Stimulated activated CD4-positive, alpha-beta T cell treated with anti-CD3 and anti-CD28 coated beads, Interleukin-2, amount 100 ng/mL, for 4 hours (primary cell): ENCODE measurements at regions not wholly inside any gene's neighbourhood (a gene's known extent, or its start where the extent isn't known, plus 50 kb on each side); places are given as distances from the start of the nearest gene placed in this dataset.
"Not testable (repeated sequence)": the region's sequence is repeated elsewhere in the genome, so short reads cannot be mapped to it uniquely, and the experiment has no call there.

Source experiments
- DNase-seq: peaks from one replicate; pipeline ENCODE4 v3.0.0-alpha.2; 2020; ENCODE audit warnings: low read depth

GRCh38 chr4:42824278-42824977, 68.1 kb upstream of the GRXCR1 start:
- no peak for DNase-seq

GRCh38 chr4:42821230-42821629, 71.3 kb upstream of the GRXCR1 start:
- no peak for DNase-seq

GRCh38 chr4:42819863-42820514, 72.5 kb upstream of the GRXCR1 start:
- no peak for DNase-seq

- no peak for DNase-seq
These were observed 74.6 kb upstream of the GRXCR1 start for GRCh38 chr4:42817913-42818312.

GRCh38 chr4:42816880-42817400, 75.6 kb upstream of the GRXCR1 start:
- DNase-seq, result no peak

- no peak for DNase-seq
These were observed 76.2 kb upstream of the GRXCR1 start for GRCh38 chr4:42816189-42816879.

GRCh38 chr4:42809419-42810084, 83.0 kb upstream of the GRXCR1 start:
- DNase-seq, result no peak

- DNase-seq, result no peak
These were observed 86.1 kb upstream of the GRXCR1 start for GRCh38 chr4:42806303-42806835.

- DNase-seq, result no peak
These were observed 103.4 kb upstream of the GRXCR1 start for GRCh38 chr4:42789041-42789567.

- DNase-seq, result no peak
These were observed 105.4 kb upstream of the GRXCR1 start for GRCh38 chr4:42787079-42787463.

- DNase-seq, result no peak
These were observed 106.0 kb upstream of the GRXCR1 start for GRCh38 chr4:42786350-42787078.

- DNase-seq, result no peak
These were observed 106.7 kb upstream of the GRXCR1 start for GRCh38 chr4:42785817-42786216.

- DNase-seq, result no peak
These were observed 111.2 kb upstream of the GRXCR1 start for GRCh38 chr4:42781315-42781714.

GRCh38 chr4:42778349-42778748, 114.2 kb upstream of the GRXCR1 start:
- no peak for DNase-seq

- DNase-seq, result no peak
These were observed 111.3 kb upstream of the ATP8A1 start for GRCh38 chr4:42768125-42768748.

GRCh38 chr4:42767669-42768068, 110.8 kb upstream of the ATP8A1 start:
- no peak for DNase-seq

GRCh38 chr4:42761804-42762203, 104.9 kb upstream of the ATP8A1 start:
- DNase-seq, result no peak

- DNase-seq, result not testable (repeated sequence)
These were observed 98.1 kb upstream of the ATP8A1 start for GRCh38 chr4:42754965-42755364.

GRCh38 chr4:42751587-42751986, 94.7 kb upstream of the ATP8A1 start:
- DNase-seq, result no peak

GRCh38 chr4:42750856-42751255, 94.0 kb upstream of the ATP8A1 start:
- no peak for DNase-seq

- peak; percentile 10 for DNase-seq
These were observed 93.2 kb upstream of the ATP8A1 start for GRCh38 chr4:42750091-42750490.
